Neural cell (in vitro differentiated cells): ENCODE measurements at regions not wholly inside any gene's neighbourhood (a gene's known extent, or its start where the extent isn't known, plus 50 kb on each side); places are given as distances from the start of the nearest gene placed in this dataset.

ENCODE experiments used
- H2AFZ ChIP-seq: fragments of 200-600, 300-800 bp; sonication (generic), shearing (Covaris generic); 2 replicates; pipeline ENCODE4 v1.6.0; 2014; ENCODE audit warnings: low read depth, mild to moderate bottlenecking, antibody characterized with exemption, low read length, moderate library complexity
- H3F3A ChIP-seq: fragments of 200-600 bp; shearing (Covaris generic); 2 replicates; pipeline ENCODE4 v1.6.1; 2016; ENCODE audit warnings: mild to moderate bottlenecking, moderate library complexity, mixed read lengths, antibody characterized with exemption, low read length; ENCODE audit not compliant: insufficient read depth, poor library complexity, severe bottlenecking
- H3K27ac ChIP-seq: fragments of 200-600, 300-800 bp; sonication (generic), shearing (Covaris generic); 2 replicates; pipeline ENCODE4 v1.5.1; 2014; ENCODE audit warnings: mild to moderate bottlenecking, low read length, moderate library complexity
- H3K27me3 ChIP-seq: fragments of 300-800, 200-600 bp; sonication (generic), shearing (Covaris generic); 2 replicates; pipeline ENCODE4 v1.6.0; 2014; ENCODE audit warnings: mild to moderate bottlenecking, low read depth, low read length, moderate library complexity; ENCODE audit not compliant: insufficient read depth
- H3K36me3 ChIP-seq: fragments of 300-800, 200-600 bp; sonication (generic), shearing (Covaris generic); 2 replicates; pipeline ENCODE4 v1.5.1; 2014; ENCODE audit warnings: mild to moderate bottlenecking, antibody characterized with exemption, low read length, moderate library complexity; ENCODE audit not compliant: insufficient read depth
- H3K4me2 ChIP-seq: fragments of 300-800, 200-600 bp; sonication (generic), shearing (Covaris generic); 2 replicates; pipeline ENCODE4 v1.6.0; 2014; ENCODE audit warnings: mild to moderate bottlenecking, low read length
- H3K4me3 ChIP-seq: fragments of 300-800, 200-600 bp; sonication (generic), shearing (Covaris generic); 2 replicates; pipeline ENCODE4 v1.5.1; 2014; ENCODE audit warnings: mild to moderate bottlenecking, low read length, moderate library complexity
- H3K79me2 ChIP-seq: fragments of 200-600 bp; shearing (Covaris generic); replicated peaks from 2 replicates; pipeline ENCODE4 v1.6.0; 2014; ENCODE audit warnings: mild to moderate bottlenecking, low read length, moderate library complexity; ENCODE audit not compliant: insufficient read depth
- H3K9ac ChIP-seq: fragments of 300-800, 200-600 bp; sonication (generic), shearing (Covaris generic); 2 replicates; pipeline ENCODE4 v1.6.1; 2016; ENCODE audit warnings: mild to moderate bottlenecking, low read length, mixed read lengths
- H3K9me2 ChIP-seq: fragments of 200-600 bp; shearing (Covaris generic); 2 replicates; pipeline ENCODE4 v1.6.1; 2016; ENCODE audit warnings: mild to moderate bottlenecking, low read length, mixed read lengths; ENCODE audit not compliant: insufficient read depth
- H3K9me3 ChIP-seq: fragments of 200-600, 300-800 bp; sonication (generic), shearing (Covaris generic); 2 replicates; pipeline ENCODE4 v1.6.1; 2016; ENCODE audit warnings: mild to moderate bottlenecking, mixed run types, low read length, moderate library complexity, mixed read lengths
- H4K20me1 ChIP-seq: fragments of 200-600 bp; shearing (Covaris generic); 2 replicates; pipeline ENCODE4 v1.6.1; 2016; ENCODE audit warnings: mild to moderate bottlenecking, mixed run types; ENCODE audit not compliant: insufficient read depth
- CTCF ChIP-seq: fragments of 450-650 bp; IDR thresholded peaks from 2 replicates; pipeline ENCODE4 v1.5.1; 2014; ENCODE audit warnings: antibody characterized with exemption, mild to moderate bottlenecking, moderate library complexity; ENCODE audit not compliant: poor library complexity, severe bottlenecking
- EP300 ChIP-seq: fragments of 450-650 bp; conservative IDR thresholded peaks from 2 replicates; pipeline ENCODE4 v1.6.1; 2014; ENCODE audit warnings: antibody characterized with exemption, mild to moderate bottlenecking, moderate library complexity; ENCODE audit not compliant: poor library complexity, severe bottlenecking
- EZH2 ChIP-seq: fragments of 200-600, 300-800 bp; shearing (Covaris generic), sonication (generic); IDR thresholded peaks from 2 replicates; pipeline ENCODE4 v1.6.1; 2014; ENCODE audit warnings: antibody characterized with exemption, low read length, borderline replicate concordance, mild to moderate bottlenecking; ENCODE audit not compliant: insufficient read depth, poor library complexity, severe bottlenecking
- MXI1 ChIP-seq: fragments of 450-650 bp; conservative IDR thresholded peaks from 2 replicates; pipeline ENCODE4 v1.6.1; 2014; ENCODE audit warnings: antibody characterized with exemption, mild to moderate bottlenecking; ENCODE audit not compliant: poor library complexity, severe bottlenecking
- POLR2AphosphoS5 ChIP-seq: IDR thresholded peaks from 2 replicates; pipeline ENCODE4 v1.6.1; 2012
- RAD21 ChIP-seq: fragments of 450-650 bp; conservative IDR thresholded peaks from 2 replicates; pipeline ENCODE4 v1.6.1; 2014; ENCODE audit warnings: antibody characterized with exemption, mild to moderate bottlenecking, moderate library complexity
- REST ChIP-seq: IDR thresholded peaks from 2 replicates; pipeline ENCODE4 v1.6.1; 2012; ENCODE audit warnings: borderline replicate concordance
- SMC3 ChIP-seq: fragments of 450-650 bp; conservative IDR thresholded peaks from 2 replicates; pipeline ENCODE4 v1.6.1; 2014; ENCODE audit warnings: antibody characterized with exemption, mild to moderate bottlenecking, moderate library complexity; ENCODE audit not compliant: poor library complexity
- TAF1 ChIP-seq: IDR thresholded peaks from 2 replicates; pipeline ENCODE4 v1.6.1; 2012; ENCODE audit warnings: low read depth

GRCh38 chr18:73768043-73768442 lies 379.6 kb downstream of the FBXO15 start:
- H3K4me3 ChIP-seq = no peak overlapping the region
- no peaks in the 10 kb centered on the region for H4K20me1 ChIP-seq
- no peaks in the 10 kb centered on the region for H3K79me2 ChIP-seq
- no peak overlapping the region for H2AFZ ChIP-seq
- H3K27ac ChIP-seq = no peak overlapping the region
- TF ChIP-seq MXI1 (no peak), SMC3 (no peak), EZH2 (no peak), REST (no peak), POLR2AphosphoS5 (no peak), RAD21 (no peak), CTCF (no peak), TAF1 (no peak), EP300 (no peak)
- no peaks in the 10 kb centered on the region for H3F3A ChIP-seq
- no peak overlapping the region for H3K9ac ChIP-seq
- H3K9me3 ChIP-seq = no peaks in the 10 kb centered on the region
- H3K36me3 ChIP-seq = no peaks in the 10 kb centered on the region
- H3K27me3 ChIP-seq = no peaks in the 10 kb centered on the region
- H3K9me2 ChIP-seq = no peaks in the 10 kb centered on the region
- no peak overlapping the region for H3K4me2 ChIP-seq

- no peaks in the 10 kb centered on the region for H3K36me3 ChIP-seq
- H3F3A ChIP-seq = no peaks in the 10 kb centered on the region
- no peak overlapping the region for H3K4me2 ChIP-seq
- TF ChIP-seq REST = no peak
- no peak for TF ChIP-seq MXI1
- TF ChIP-seq SMC3 = no peak
- no peak for TF ChIP-seq TAF1
- no peak for TF ChIP-seq POLR2AphosphoS5
- TF ChIP-seq CTCF = no peak
- TF ChIP-seq EP300 = no peak
- TF ChIP-seq EZH2 = no peak
- no peak overlapping the region for H3K4me3 ChIP-seq
- H3K9me3 ChIP-seq = no peaks in the 10 kb centered on the region
- no peaks in the 10 kb centered on the region for H3K27me3 ChIP-seq
- no peaks in the 10 kb centered on the region for H3K9me2 ChIP-seq
- no peaks in the 10 kb centered on the region for H4K20me1 ChIP-seq
- H2AFZ ChIP-seq = no peak overlapping the region
- no peak overlapping the region for H3K9ac ChIP-seq
- no peak overlapping the region for H3K27ac ChIP-seq
- no peaks in the 10 kb centered on the region for H3K79me2 ChIP-seq
Measured at GRCh38 chr18:73766910-73767515, 380.6 kb downstream of the FBXO15 start.
